PC-9 (cell line): ENCODE measurements at regions not wholly inside any gene's neighbourhood (a gene's known extent, or its start where the extent isn't known, plus 50 kb on each side); places are given as distances from the start of the nearest gene placed in this dataset.

Experiments
- CTCF ChIP-seq: fragments of 200-600 bp; sonication (generic); conservative IDR thresholded peaks from 2 replicates; pipeline ENCODE4 v1.6.1; 2017; ENCODE audit warnings: mixed run types, antibody characterized with exemption, mild to moderate bottlenecking, moderate library complexity
- EZH2 ChIP-seq: fragments of 200-600 bp; sonication (generic); IDR thresholded peaks from 2 replicates; pipeline ENCODE4 v1.8.0; 2017; ENCODE audit warnings: antibody characterized with exemption, low read depth

- TF ChIP-seq CTCF (no peak), EZH2 (no peak)
Observed at GRCh38 chr16:25434064-25434463, 176.4 kb upstream of the ZKSCAN2 start.
